ENCODE measurements at regions not wholly inside any gene's neighbourhood (a gene's known extent, or its start where the extent isn't known, plus 50 kb on each side); places are given as distances from the start of the nearest gene placed in this dataset.
A peak's percentile ranks its signal among the peaks of the same experiment; 100 is the strongest.

DNA sequence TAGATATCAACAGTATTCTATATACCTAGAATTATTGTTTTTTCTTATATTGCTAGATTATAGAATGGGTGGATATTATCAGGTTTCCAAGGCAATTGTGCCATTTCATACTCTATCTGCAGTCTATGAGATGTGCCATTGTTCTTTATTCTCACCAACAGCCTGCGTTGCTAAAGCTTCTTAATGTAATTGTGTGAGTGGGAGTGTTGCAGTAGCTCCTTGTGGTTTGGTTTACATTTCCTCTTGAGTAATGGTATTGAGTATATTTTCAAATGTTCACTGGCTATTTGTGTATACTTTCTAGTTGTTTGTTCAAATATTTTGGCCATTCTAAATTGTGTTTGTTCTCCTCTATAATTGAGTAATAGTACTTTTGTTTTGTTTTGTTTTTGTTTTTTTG is 199.2 kb downstream of the TFEC start (continued):
- TF ChIP-seq, protein P1, sequence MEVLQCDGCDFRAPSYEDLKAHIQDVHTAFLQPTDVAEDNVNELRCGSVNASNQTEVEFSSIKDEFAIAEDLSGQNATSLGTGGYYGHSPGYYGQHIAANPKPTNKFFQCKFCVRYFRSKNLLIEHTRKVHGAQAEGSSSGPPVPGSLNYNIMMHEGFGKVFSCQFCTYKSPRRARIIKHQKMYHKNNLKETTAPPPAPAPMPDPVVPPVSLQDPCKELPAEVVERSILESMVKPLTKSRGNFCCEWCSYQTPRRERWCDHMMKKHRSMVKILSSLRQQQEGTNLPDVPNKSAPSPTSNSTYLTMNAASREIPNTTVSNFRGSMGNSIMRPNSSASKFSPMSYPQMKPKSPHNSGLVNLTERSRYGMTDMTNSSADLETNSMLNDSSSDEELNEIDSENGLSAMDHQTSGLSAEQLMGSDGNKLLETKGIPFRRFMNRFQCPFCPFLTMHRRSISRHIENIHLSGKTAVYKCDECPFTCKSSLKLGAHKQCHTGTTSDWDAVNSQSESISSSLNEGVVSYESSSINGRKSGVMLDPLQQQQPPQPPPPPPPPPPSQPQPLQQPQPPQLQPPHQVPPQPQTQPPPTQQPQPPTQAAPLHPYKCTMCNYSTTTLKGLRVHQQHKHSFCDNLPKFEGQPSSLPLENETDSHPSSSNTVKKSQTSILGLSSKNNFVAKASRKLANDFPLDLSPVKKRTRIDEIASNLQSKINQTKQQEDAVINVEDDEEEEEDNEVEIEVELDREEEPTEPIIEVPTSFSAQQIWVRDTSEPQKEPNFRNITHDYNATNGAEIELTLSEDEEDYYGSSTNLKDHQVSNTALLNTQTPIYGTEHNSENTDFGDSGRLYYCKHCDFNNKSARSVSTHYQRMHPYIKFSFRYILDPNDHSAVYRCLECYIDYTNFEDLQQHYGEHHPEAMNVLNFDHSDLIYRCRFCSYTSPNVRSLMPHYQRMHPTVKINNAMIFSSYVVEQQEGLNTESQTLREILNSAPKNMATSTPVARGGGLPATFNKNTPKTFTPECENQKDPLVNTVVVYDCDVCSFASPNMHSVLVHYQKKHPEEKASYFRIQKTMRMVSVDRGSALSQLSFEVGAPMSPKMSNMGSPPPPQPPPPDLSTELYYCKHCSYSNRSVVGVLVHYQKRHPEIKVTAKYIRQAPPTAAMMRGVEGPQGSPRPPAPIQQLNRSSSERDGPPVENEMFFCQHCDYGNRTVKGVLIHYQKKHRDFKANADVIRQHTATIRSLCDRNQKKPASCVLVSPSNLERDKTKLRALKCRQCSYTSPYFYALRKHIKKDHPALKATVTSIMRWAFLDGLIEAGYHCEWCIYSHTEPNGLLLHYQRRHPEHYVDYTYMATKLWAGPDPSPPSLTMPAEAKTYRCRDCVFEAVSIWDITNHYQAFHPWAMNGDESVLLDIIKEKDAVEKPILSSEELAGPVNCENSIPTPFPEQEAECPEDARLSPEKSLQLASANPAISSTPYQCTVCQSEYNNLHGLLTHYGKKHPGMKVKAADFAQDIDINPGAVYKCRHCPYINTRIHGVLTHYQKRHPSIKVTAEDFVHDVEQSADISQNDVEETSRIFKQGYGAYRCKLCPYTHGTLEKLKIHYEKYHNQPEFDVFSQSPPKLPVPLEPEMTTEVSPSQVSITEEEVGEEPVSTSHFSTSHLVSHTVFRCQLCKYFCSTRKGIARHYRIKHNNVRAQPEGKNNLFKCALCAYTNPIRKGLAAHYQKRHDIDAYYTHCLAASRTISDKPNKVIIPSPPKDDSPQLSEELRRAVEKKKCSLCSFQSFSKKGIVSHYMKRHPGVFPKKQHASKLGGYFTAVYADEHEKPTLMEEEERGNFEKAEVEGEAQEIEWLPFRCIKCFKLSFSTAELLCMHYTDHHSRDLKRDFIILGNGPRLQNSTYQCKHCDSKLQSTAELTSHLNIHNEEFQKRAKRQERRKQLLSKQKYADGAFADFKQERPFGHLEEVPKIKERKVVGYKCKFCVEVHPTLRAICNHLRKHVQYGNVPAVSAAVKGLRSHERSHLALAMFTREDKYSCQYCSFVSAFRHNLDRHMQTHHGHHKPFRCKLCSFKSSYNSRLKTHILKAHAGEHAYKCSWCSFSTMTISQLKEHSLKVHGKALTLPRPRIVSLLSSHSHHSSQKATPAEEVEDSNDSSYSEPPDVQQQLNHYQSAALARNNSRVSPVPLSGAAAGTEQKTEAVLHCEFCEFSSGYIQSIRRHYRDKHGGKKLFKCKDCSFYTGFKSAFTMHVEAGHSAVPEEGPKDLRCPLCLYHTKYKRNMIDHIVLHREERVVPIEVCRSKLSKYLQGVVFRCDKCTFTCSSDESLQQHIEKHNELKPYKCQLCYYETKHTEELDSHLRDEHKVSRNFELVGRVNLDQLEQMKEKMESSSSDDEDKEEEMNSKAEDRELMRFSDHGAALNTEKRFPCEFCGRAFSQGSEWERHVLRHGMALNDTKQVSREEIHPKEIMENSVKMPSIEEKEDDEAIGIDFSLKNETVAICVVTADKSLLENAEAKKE (CRISPR knock-in tag; IDR thresholded peaks at IDR 0.05) = no peak

DNA sequence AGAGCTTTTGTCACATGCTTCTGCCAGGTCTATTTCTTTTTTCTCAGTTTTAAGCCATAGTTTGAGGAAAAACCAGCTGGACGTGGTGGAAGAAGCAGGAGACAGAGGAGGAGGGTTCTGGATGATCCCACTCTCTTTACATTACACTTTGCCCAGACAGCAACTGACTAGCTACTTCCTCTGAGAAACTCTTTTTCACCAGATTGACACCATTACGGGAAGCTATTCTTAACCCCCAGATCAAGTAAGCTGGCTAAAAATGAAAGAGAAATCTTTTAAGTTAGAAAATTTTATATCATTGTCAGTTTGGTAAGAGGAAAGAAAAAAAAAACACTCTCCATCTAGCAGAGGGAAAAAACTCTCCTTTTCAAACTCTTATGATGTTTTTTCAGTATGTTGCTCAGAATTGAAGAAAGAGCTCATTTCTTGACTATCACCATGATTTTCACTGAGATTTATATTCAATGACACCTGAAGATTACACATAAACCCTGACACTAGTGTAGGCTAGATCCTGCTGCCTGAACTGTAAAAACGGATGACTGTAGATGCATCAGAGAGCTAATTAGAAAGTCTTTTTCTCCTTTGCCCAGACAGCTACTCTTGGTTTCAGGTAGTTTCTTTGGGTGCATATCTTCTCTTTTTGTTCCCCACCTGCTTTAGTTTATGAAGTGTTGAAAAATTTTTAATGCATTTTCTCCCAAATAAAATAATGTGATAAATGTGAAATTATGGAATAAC is 203.1 kb downstream of the TFEC start:
- Mint-ChIP-seq H3K9me3 (no peaks in the 10 kb centered on the region), H3K27me3 (ENCODE audit: insufficient read depth, low read depth, poor library complexity) (no peaks in the 10 kb centered on the region), H3K4me1 (peaks cover 12% of the 10 kb centered on the region), H3K36me3 (ENCODE audit: low read depth) (peaks cover 3% of the 10 kb centered on the region; the same call in 1 of the 3 replicates), H3K27ac (no peak overlapping the region), H3K4me3 (no peak overlapping the region)
- H3F3A ChIP-seq (replicated peaks; ENCODE audit: low read depth) = no peaks in the 10 kb centered on the region
- no peaks in the 10 kb centered on the region for H3K36me3 ChIP-seq (ENCODE audit: insufficient read depth)
- no peak for ATAC-seq
- no peak overlapping the region for H3K4me2 ChIP-seq
- no peaks in the 10 kb centered on the region for H3K9me2 ChIP-seq (ENCODE audit: insufficient read depth)
- DNase-seq (ENCODE audit: low spot score) = no peak
- H3K27me3 ChIP-seq (ENCODE audit: insufficient read depth) = no peaks in the 10 kb centered on the region
- H3K27ac ChIP-seq (ENCODE audit: low read depth) = no peak overlapping the region
- no peaks in the 10 kb centered on the region for H4K20me1 ChIP-seq (replicated peaks; ENCODE audit: insufficient read depth)
- TF ChIP-seq ZNF114 (CRISPR knock-in tag; IDR thresholded peaks at IDR 0.05) = no peak
- no peak for TF ChIP-seq JUNB (IDR thresholded peaks at IDR 0.05; ENCODE audit: unreplicated experiment)
- TF ChIP-seq NANOG (IDR thresholded peaks at IDR 0.05; ENCODE audit: borderline replicate concordance) = no peak
- no peak for TF ChIP-seq CREB1 (CRISPR knock-in tag; IDR thresholded peaks at IDR 0.05; ENCODE audit: low read depth)
- TF ChIP-seq POLR2AphosphoS5 (IDR thresholded peaks at IDR 0.05; ENCODE audit: low read depth) = no peak
- TF ChIP-seq, protein P2, sequence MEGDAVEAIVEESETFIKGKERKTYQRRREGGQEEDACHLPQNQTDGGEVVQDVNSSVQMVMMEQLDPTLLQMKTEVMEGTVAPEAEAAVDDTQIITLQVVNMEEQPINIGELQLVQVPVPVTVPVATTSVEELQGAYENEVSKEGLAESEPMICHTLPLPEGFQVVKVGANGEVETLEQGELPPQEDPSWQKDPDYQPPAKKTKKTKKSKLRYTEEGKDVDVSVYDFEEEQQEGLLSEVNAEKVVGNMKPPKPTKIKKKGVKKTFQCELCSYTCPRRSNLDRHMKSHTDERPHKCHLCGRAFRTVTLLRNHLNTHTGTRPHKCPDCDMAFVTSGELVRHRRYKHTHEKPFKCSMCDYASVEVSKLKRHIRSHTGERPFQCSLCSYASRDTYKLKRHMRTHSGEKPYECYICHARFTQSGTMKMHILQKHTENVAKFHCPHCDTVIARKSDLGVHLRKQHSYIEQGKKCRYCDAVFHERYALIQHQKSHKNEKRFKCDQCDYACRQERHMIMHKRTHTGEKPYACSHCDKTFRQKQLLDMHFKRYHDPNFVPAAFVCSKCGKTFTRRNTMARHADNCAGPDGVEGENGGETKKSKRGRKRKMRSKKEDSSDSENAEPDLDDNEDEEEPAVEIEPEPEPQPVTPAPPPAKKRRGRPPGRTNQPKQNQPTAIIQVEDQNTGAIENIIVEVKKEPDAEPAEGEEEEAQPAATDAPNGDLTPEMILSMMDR (conservative IDR thresholded peaks at IDR 0.05; ENCODE audit: low read depth in 2 of 2) = no peak
- TF ChIP-seq EZH2phosphoT487 (IDR thresholded peaks at IDR 0.05; ENCODE audit: unreplicated experiment) = no peak
- TF ChIP-seq, protein P3, sequence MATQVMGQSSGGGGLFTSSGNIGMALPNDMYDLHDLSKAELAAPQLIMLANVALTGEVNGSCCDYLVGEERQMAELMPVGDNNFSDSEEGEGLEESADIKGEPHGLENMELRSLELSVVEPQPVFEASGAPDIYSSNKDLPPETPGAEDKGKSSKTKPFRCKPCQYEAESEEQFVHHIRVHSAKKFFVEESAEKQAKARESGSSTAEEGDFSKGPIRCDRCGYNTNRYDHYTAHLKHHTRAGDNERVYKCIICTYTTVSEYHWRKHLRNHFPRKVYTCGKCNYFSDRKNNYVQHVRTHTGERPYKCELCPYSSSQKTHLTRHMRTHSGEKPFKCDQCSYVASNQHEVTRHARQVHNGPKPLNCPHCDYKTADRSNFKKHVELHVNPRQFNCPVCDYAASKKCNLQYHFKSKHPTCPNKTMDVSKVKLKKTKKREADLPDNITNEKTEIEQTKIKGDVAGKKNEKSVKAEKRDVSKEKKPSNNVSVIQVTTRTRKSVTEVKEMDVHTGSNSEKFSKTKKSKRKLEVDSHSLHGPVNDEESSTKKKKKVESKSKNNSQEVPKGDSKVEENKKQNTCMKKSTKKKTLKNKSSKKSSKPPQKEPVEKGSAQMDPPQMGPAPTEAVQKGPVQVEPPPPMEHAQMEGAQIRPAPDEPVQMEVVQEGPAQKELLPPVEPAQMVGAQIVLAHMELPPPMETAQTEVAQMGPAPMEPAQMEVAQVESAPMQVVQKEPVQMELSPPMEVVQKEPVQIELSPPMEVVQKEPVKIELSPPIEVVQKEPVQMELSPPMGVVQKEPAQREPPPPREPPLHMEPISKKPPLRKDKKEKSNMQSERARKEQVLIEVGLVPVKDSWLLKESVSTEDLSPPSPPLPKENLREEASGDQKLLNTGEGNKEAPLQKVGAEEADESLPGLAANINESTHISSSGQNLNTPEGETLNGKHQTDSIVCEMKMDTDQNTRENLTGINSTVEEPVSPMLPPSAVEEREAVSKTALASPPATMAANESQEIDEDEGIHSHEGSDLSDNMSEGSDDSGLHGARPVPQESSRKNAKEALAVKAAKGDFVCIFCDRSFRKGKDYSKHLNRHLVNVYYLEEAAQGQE (IDR thresholded peaks at IDR 0.05; ENCODE audit: unreplicated experiment) = no peak
- no peak for TF ChIP-seq STAT1 (IDR thresholded peaks at IDR 0.05; ENCODE audit: unreplicated experiment)
- TF ChIP-seq, protein P4, sequence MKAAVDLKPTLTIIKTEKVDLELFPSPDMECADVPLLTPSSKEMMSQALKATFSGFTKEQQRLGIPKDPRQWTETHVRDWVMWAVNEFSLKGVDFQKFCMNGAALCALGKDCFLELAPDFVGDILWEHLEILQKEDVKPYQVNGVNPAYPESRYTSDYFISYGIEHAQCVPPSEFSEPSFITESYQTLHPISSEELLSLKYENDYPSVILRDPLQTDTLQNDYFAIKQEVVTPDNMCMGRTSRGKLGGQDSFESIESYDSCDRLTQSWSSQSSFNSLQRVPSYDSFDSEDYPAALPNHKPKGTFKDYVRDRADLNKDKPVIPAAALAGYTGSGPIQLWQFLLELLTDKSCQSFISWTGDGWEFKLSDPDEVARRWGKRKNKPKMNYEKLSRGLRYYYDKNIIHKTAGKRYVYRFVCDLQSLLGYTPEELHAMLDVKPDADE (IDR thresholded peaks at IDR 0.05) = no peak
- H3K79me2 ChIP-seq (replicated peaks; ENCODE audit: insufficient read depth) = no peaks in the 10 kb centered on the region
- no peak overlapping the region for H3K4me3 ChIP-seq
- H3K4me1 ChIP-seq (ENCODE audit: insufficient read depth) = peaks cover 11% of the 10 kb centered on the region
- peak overlapping the region; percentile 40; the same call in 1 of the 2 replicates for H2AFZ ChIP-seq
